Endometrium (tissue), 2 donors: ENCODE measurements at regions not wholly inside any gene's neighbourhood (a gene's known extent, or its start where the extent isn't known, plus 50 kb on each side); places are given as distances from the start of the nearest gene placed in this dataset.

Experiments used
- FAIRE-seq: peaks from 2 replicates; lab custom pipeline; 2012; peaks lifted over from hg19 to GRCh38; lab: Jason Lieb, UNC
- donor health status: control.
- donor health status: control.

- FAIRE-seq: no peak
Measured at GRCh38 chr4:180932370-180933001, 1310.7 kb upstream of the TENM3 start.

GRCh38 chr4:180937083-180937482, 1306.1 kb upstream of the TENM3 start:
- no peak for FAIRE-seq

- no peak for FAIRE-seq
Measured at GRCh38 chr4:180940680-180941079, 1302.5 kb upstream of the TENM3 start.

GRCh38 chr4:180942367-180942916, 1300.8 kb upstream of the TENM3 start:
- FAIRE-seq: no peak

GRCh38 chr4:180946188-180946587, 1297.0 kb upstream of the TENM3 start:
- no peak for FAIRE-seq

- FAIRE-seq: no peak
Measured at GRCh38 chr4:180947425-180947824, 1295.8 kb upstream of the TENM3 start.

- no peak for FAIRE-seq
Measured at GRCh38 chr4:180949424-180950213, 1293.6 kb upstream of the TENM3 start.

GRCh38 chr4:180950377-180950776, 1292.8 kb upstream of the TENM3 start:
- FAIRE-seq: no peak

- FAIRE-seq: no peak
Measured at GRCh38 chr4:180951312-180951711, 1291.9 kb upstream of the TENM3 start.

GRCh38 chr4:180953572-180953971, 1289.6 kb upstream of the TENM3 start:
- no peak for FAIRE-seq

- FAIRE-seq: no peak
Measured at GRCh38 chr4:180960743-180961401, 1282.3 kb upstream of the TENM3 start.

- no peak for FAIRE-seq
Measured at GRCh38 chr4:180962268-180962667, 1280.9 kb upstream of the TENM3 start.

- FAIRE-seq: no peak
Measured at GRCh38 chr4:180966312-180966711, 1276.9 kb upstream of the TENM3 start.

GRCh38 chr4:180967936-180968335, 1275.3 kb upstream of the TENM3 start:
- FAIRE-seq: no peak

GRCh38 chr4:180973894-180974293, 1269.3 kb upstream of the TENM3 start:
- no peak for FAIRE-seq

- FAIRE-seq: no peak
Measured at GRCh38 chr4:180990931-180991330, 1252.3 kb upstream of the TENM3 start.

- no peak for FAIRE-seq
Measured at GRCh38 chr4:180993244-180993836, 1249.9 kb upstream of the TENM3 start.

GRCh38 chr4:180994722-180995121, 1248.5 kb upstream of the TENM3 start:
- FAIRE-seq: no peak

GRCh38 chr4:180999217-180999616, 1244.0 kb upstream of the TENM3 start:
- FAIRE-seq: no peak

- FAIRE-seq: no peak
Measured at GRCh38 chr4:181004056-181004455, 1239.1 kb upstream of the TENM3 start.

GRCh38 chr4:181006499-181007260, 1236.5 kb upstream of the TENM3 start:
- FAIRE-seq: no peak

GRCh38 chr4:181007751-181008150, 1235.5 kb upstream of the TENM3 start:
- FAIRE-seq: no peak
